Fibroblast of lung (primary cell): ENCODE measurements at regions not wholly inside any gene's neighbourhood (a gene's known extent, or its start where the extent isn't known, plus 50 kb on each side); places are given as distances from the start of the nearest gene placed in this dataset.
A peak's percentile ranks its signal among the peaks of the same experiment; 100 is the strongest.

ENCODE experiments used
- DNase-seq, 2 donors: peaks; one replicate each; pipeline versions ENCODE4 v3.0.0 to v3.0.0-alpha.2; 2010; ENCODE audit warnings: low read depth in 2 of 2
- H2AFZ ChIP-seq: 2 replicates; pipeline ENCODE4 v1.5.1; 2012; ENCODE audit warnings: low read length, control low read depth, inconsistent platforms
- H3K27ac ChIP-seq: 2 replicates; pipeline ENCODE4 v1.5.1; 2011; ENCODE audit warnings: low read length, control low read depth; ENCODE audit not compliant: insufficient read depth
- H3K27me3 ChIP-seq: 2 replicates; pipeline ENCODE4 v1.5.1; 2011; ENCODE audit warnings: mild to moderate bottlenecking, low read length; ENCODE audit not compliant: control insufficient read depth, insufficient read depth
- H3K36me3 ChIP-seq: 2 replicates; pipeline ENCODE4 v1.5.1; 2011; ENCODE audit warnings: low read length; ENCODE audit not compliant: control insufficient read depth, insufficient read depth
- H3K4me1 ChIP-seq: 2 replicates; pipeline ENCODE4 v1.5.1; 2011; ENCODE audit warnings: low read length; ENCODE audit not compliant: control insufficient read depth, insufficient read depth; ENCODE audit errors: extremely low read depth
- H3K4me2 ChIP-seq: 2 replicates; pipeline ENCODE4 v1.5.1; 2011; ENCODE audit warnings: low read length, control low read depth; ENCODE audit not compliant: insufficient read depth; ENCODE audit errors: extremely low read depth
- H3K4me3 ChIP-seq, 4 experiments: fragments of 200-600 bp in 1 of 4; sonication (generic) in 1 of 4; replicated peaks in 1 of 4; 2 replicates each; pipeline ENCODE4 v1.5.1; 2011 to 2016; ENCODE audit warnings: low read length in 4 of 4, low read depth in 3 of 4, mild to moderate bottlenecking in 3 of 4, control low read depth in 2 of 4, inconsistent platforms in 1 of 4, mixed read lengths in 1 of 4; ENCODE audit not compliant: insufficient read depth in 1 of 4; ENCODE audit errors: control extremely low read depth in 1 of 4
- H3K79me2 ChIP-seq: 2 replicates; pipeline ENCODE4 v1.5.1; 2012; ENCODE audit warnings: mild to moderate bottlenecking, low read length, inconsistent platforms; ENCODE audit not compliant: control insufficient read depth, insufficient read depth
- H3K9ac ChIP-seq: 2 replicates; pipeline ENCODE4 v1.5.1; 2011; ENCODE audit warnings: mild to moderate bottlenecking, low read length, control low read depth; ENCODE audit not compliant: insufficient read depth
- H3K9me3 ChIP-seq: 2 replicates; pipeline ENCODE4 v1.5.1; 2012; ENCODE audit warnings: low read depth, low read length; ENCODE audit not compliant: control insufficient read depth, insufficient read depth
- H4K20me1 ChIP-seq: 2 replicates; pipeline ENCODE4 v1.5.1; 2011; ENCODE audit warnings: low read length; ENCODE audit not compliant: control insufficient read depth, insufficient read depth; ENCODE audit errors: extremely low read depth
- EZH2 ChIP-seq: IDR thresholded peaks from 2 replicates; pipeline ENCODE4 v1.5.1; 2012; ENCODE audit warnings: low read length, control low read depth, mild to moderate bottlenecking; ENCODE audit errors: missing control alignments
- TF ChIP-seq, protein P1 (sequence below), 2 donors: IDR thresholded peaks in 1 of 2; conservative IDR thresholded peaks in 1 of 2; 1 replicate in 1 of 2; 2 replicates in 1 of 2; pipeline ENCODE4 v1.5.1; 2011 to 2012; ENCODE audit warnings: low read length in 2 of 2, control low read depth in 1 of 2, inconsistent platforms in 1 of 2, low read depth in 1 of 2, mild to moderate bottlenecking in 1 of 2

DNA sequence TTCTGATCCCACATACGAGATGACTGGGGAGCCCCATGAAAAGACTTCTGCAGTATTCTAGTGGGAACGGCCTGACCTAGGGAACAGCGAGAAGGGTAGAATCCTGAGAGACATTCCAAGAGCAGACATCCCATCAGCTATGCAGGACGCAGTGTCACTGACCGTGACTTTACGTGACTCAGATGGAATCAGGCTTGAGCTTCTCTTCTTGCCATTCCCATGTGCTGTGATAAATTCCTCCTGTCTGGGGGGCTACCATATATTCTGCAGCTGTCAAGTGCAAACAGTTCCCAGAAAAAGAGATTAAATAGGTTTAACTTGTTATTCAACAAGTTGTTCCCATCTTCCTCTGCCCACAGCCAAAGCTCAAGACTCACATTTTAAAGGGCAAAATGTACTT lies 73.1 kb upstream of the PDE1C start:
- Histone ChIP-seq H4K20me1 (no peaks in the 10 kb centered on the region), H2AFZ (no peak overlapping the region), H3K79me2 (no peaks in the 10 kb centered on the region), H3K9me3 (no peaks in the 10 kb centered on the region), H3K27me3 (no peaks in the 10 kb centered on the region), H3K9ac (no peak overlapping the region), H3K4me1 (peaks cover 6% of the 10 kb centered on the region), H3K36me3 (no peaks in the 10 kb centered on the region), H3K4me2 (no peak overlapping the region), H3K4me3 (no peak overlapping the region), H3K27ac (no peak overlapping the region)
- DNase-seq, result peak in 1 of 2 donors; percentile 65
- TF ChIP-seq, protein P1, sequence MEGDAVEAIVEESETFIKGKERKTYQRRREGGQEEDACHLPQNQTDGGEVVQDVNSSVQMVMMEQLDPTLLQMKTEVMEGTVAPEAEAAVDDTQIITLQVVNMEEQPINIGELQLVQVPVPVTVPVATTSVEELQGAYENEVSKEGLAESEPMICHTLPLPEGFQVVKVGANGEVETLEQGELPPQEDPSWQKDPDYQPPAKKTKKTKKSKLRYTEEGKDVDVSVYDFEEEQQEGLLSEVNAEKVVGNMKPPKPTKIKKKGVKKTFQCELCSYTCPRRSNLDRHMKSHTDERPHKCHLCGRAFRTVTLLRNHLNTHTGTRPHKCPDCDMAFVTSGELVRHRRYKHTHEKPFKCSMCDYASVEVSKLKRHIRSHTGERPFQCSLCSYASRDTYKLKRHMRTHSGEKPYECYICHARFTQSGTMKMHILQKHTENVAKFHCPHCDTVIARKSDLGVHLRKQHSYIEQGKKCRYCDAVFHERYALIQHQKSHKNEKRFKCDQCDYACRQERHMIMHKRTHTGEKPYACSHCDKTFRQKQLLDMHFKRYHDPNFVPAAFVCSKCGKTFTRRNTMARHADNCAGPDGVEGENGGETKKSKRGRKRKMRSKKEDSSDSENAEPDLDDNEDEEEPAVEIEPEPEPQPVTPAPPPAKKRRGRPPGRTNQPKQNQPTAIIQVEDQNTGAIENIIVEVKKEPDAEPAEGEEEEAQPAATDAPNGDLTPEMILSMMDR (conservative IDR thresholded peaks at IDR 0.05 in 1 of 2, IDR thresholded peaks at IDR 0.05 in 1 of 2; ENCODE audit: low read depth in 1 of 2, low read length in 2 of 2), result no peak
- TF ChIP-seq EZH2, result no peak

DNA sequence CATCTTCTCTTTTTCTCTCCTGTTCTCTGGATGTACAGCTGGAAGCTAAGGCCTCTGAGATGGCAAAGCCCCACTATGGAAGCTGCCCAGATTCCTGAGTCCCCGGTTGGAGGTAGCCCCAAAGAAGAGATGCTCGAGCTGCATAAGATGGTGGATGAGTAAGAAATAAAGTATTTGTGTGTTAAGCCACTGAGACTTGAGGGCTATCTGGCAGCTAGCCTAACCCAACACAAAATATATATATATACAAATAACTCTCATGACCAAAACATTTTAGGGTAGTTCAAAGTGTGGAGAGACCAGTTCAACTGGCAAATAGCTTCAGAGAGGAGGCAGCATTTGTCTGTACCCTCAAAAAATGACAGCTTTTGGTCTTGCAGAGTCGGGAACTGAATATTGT lies 72.4 kb upstream of the PDE1C start:
- H3K9me3 ChIP-seq, result no peaks in the 10 kb centered on the region
- H3K4me3 ChIP-seq, result no peak overlapping the region
- no peaks in the 10 kb centered on the region for H3K79me2 ChIP-seq
- no peaks in the 10 kb centered on the region for H4K20me1 ChIP-seq
- TF ChIP-seq, protein P1 (conservative IDR thresholded peaks at IDR 0.05 in 1 of 2, IDR thresholded peaks at IDR 0.05 in 1 of 2; ENCODE audit: low read depth in 1 of 2, low read length in 2 of 2), result no peak
- no peak for TF ChIP-seq EZH2
- DNase-seq, result peak; percentile 51 to 90
- H3K4me2 ChIP-seq, result no peak overlapping the region
- H3K27ac ChIP-seq, result no peak overlapping the region
- peaks cover 6% of the 10 kb centered on the region for H3K4me1 ChIP-seq
- no peaks in the 10 kb centered on the region for H3K36me3 ChIP-seq
- no peak overlapping the region for H3K9ac ChIP-seq
- no peaks in the 10 kb centered on the region for H3K27me3 ChIP-seq
- no peak overlapping the region for H2AFZ ChIP-seq

GRCh38 chr7:32140210-32140939 lies 70.2 kb upstream of the PDE1C start:
- TF ChIP-seq, protein P1 (conservative IDR thresholded peaks at IDR 0.05 in 1 of 2, IDR thresholded peaks at IDR 0.05 in 1 of 2; ENCODE audit: low read depth in 1 of 2, low read length in 2 of 2), result no peak
- no peak for TF ChIP-seq EZH2
- H3K4me2 ChIP-seq, result no peak overlapping the region
- no peak overlapping the region for H3K9ac ChIP-seq

More at GRCh38 chr7:32140210-32140939, 70.2 kb upstream of the PDE1C start:
- Histone ChIP-seq H3K79me2 (no peaks in the 10 kb centered on the region), H3K9me3 (no peaks in the 10 kb centered on the region), H2AFZ (no peak overlapping the region), H4K20me1 (no peaks in the 10 kb centered on the region), H3K4me3 (no peak overlapping the region), H3K27me3 (no peaks in the 10 kb centered on the region), H3K36me3 (no peaks in the 10 kb centered on the region), H3K27ac (no peak overlapping the region), H3K4me1 (peaks cover 6% of the 10 kb centered on the region)
- no peak for DNase-seq
